HFF-Myc (cell line): ENCODE measurements at regions not wholly inside any gene's neighbourhood (a gene's known extent, or its start where the extent isn't known, plus 50 kb on each side); places are given as distances from the start of the nearest gene placed in this dataset.

Experiments
- DNase-seq: peaks from one replicate; pipeline ENCODE4 v3.0.0-alpha.2; 2011; ENCODE audit warnings: low read depth; ENCODE audit errors: extremely low read depth
- H3K4me3 ChIP-seq: replicated peaks from 2 replicates; pipeline ENCODE4 v1.5.1; 2011; ENCODE audit warnings: low read depth, mild to moderate bottlenecking, control low read depth, low read length
- TF ChIP-seq, protein P1 (sequence below): IDR thresholded peaks from 2 replicates; pipeline ENCODE4 v1.5.1; 2012; ENCODE audit warnings: mild to moderate bottlenecking, low read depth, low read length, control low read depth; ENCODE audit errors: missing control alignments

DNA sequence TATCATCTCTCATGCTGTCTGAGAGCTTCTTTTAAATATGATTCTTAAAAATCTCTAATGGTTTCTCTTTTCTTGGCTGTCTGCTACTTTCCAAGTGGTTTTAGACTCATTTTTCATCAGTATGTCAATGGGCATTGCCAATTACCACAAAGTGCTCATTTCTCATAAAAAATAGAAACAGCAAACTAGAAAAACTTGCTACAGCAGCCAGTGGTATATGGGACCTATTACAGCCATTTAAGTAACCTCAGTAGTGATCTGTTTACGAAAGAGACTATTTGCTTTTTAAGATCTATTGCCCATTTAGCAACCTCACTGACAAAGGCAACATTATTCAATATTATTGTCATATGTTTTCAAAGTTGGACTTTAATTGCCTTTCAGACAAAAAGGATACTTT lies 207.1 kb upstream of the RHOBTB1 start:
- TF ChIP-seq, protein P1, sequence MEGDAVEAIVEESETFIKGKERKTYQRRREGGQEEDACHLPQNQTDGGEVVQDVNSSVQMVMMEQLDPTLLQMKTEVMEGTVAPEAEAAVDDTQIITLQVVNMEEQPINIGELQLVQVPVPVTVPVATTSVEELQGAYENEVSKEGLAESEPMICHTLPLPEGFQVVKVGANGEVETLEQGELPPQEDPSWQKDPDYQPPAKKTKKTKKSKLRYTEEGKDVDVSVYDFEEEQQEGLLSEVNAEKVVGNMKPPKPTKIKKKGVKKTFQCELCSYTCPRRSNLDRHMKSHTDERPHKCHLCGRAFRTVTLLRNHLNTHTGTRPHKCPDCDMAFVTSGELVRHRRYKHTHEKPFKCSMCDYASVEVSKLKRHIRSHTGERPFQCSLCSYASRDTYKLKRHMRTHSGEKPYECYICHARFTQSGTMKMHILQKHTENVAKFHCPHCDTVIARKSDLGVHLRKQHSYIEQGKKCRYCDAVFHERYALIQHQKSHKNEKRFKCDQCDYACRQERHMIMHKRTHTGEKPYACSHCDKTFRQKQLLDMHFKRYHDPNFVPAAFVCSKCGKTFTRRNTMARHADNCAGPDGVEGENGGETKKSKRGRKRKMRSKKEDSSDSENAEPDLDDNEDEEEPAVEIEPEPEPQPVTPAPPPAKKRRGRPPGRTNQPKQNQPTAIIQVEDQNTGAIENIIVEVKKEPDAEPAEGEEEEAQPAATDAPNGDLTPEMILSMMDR, result no peak
- DNase-seq, result no peak
- H3K4me3 ChIP-seq, result no peak overlapping the region

DNA sequence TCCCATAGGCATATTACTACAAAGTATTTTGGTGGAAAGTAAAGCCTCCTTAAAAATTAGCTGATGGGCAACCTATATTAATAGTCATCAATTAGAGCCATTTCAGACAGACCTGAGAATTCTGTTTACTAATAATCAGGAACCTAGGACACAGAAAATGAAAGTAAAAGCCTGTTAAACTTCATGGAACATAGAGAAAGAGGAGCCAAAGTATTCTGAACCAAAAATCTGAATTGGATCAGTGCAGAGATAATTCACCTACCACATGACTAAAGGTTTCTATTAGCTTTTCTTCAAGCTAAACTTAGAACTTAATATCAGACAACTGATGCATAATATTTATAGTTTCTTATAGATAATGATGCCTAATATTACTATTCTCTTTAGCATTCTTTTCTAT lies 204.5 kb upstream of the RHOBTB1 start:
- no peak overlapping the region for H3K4me3 ChIP-seq
- TF ChIP-seq, protein P1, result no peak
- DNase-seq, result no peak

DNA sequence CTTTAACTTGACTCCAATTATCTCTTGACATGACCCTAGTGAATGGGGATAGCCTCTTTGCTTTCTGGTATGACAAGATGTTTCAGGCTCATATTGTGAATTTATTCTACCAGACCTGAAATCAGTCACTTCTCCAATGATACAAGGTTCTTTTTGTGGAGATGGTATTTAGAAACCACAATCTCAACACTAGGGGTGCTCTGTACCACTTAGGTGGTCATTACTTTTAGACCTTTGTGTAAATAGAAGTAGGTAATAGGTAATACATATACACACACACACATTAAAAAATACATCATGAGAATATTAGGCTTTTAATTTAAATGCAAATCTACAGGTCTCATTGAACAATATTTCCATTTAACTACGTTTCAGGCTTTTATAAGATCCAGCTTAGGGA lies 199.0 kb upstream of the RHOBTB1 start:
- TF ChIP-seq, protein P1, result no peak
- H3K4me3 ChIP-seq, result no peak overlapping the region
- no peak for DNase-seq

DNA sequence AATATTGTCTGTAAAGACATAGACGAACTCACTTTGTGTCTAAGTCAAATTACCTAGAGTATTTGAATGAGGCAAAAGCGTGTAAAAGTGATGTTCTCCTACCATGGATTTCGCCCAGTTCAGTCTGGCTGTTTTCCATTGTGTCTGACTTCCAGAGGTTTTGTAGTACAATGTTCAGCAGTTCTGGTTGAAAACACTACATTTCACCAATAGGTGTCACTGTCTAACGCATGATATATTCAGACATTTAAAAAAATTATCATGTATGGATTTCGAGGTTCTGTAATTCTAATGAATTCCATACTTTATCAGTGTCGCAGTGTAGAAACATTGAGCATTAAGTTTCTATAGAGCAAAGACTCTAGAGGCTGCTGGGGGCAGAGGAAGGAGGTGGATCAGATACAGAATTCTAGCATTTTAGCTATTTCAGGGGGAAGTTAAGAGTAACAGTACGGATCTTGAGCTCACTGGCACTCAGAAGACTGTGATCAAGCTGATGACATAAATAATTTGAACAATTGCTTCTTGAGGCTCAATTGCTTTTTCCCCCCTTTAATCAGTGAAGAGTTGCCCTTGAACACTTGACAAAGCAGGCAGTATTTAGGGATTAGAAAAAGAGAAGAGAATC lies 196.9 kb upstream of the RHOBTB1 start:
- peak; percentile 84 for DNase-seq
- no peak overlapping the region for H3K4me3 ChIP-seq
- TF ChIP-seq, protein P1, result peak; percentile 58

DNA sequence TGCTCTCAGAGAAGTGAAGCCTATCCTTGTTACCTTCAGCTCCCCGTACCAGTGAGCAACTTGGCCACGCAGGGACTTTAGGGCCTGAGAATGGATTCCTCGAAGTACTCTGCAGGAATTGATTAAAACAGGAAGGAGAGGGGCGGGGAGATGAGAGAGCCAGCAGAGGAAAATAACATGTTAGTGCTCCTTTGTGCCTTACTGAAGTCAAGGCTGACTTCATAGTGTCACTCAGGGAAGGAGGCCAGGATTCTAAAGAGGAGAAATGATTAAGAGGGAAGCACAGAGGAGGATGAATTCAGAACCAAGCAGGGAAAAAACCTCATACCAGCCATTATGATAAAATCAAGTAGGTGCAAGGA lies 195.6 kb upstream of the RHOBTB1 start:
- DNase-seq, result no peak
- TF ChIP-seq, protein P1, result no peak
- H3K4me3 ChIP-seq, result no peak overlapping the region

DNA sequence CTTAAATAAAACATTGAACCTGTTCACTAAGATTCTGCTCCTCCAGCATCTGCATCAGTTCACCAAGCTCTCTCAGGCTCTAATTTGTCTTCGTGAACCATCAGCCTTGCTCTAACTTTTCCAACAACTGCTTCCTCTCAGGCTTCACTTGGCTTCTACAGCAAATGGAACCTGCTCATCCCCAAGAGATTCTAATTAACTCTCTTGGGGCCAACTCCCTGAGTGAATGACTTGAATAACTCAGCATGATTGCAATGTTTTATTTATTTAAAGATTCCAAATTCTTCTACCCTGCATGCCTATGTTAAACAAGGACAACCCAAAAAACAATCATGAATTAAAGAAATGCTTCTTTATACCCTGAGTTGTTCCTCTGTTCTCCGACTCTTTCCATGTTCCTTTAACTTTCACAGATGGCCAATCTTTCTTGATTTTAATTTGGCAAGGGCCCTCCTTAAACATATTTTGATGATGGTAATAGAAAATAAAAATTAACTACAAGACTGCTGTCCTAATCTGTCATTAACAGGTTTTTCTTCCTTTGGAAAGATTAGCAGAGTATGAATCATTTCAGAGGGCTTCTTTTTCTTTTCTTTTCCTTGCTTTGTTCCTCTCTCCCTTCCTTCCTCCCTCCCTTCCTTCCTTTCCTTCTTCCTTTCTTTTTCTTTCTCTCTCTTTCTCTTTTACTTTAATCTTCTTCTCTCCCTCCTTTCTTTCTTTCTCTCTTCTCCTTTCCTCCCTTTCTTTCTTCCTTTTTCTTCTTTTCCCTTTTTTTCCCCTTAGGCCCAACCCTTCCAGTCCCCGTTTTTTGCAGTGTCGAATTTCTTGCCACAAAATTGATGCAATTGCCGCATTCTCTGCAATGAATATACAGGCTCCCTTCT lies 195.0 kb upstream of the RHOBTB1 start:
- no peak for DNase-seq
- TF ChIP-seq, protein P1, result no peak
- H3K4me3 ChIP-seq, result no peak overlapping the region
